NCI-H226 (cell line): ENCODE measurements at regions not wholly inside any gene's neighbourhood (a gene's known extent, or its start where the extent isn't known, plus 50 kb on each side); places are given as distances from the start of the nearest gene placed in this dataset.
"Not testable (repeated sequence)": the region's sequence is repeated elsewhere in the genome, so short reads cannot be mapped to it uniquely, and the experiment has no call there.

ENCODE experiments used
- DNase-seq: peaks from one replicate; pipeline ENCODE4 v3.0.0-alpha.2; 2015

- DNase-seq = no peak
These were observed 240.5 kb upstream of the HS3ST1 start for GRCh38 chr4:11669156-11669555.

- no peak for DNase-seq
These were observed 234.4 kb upstream of the HS3ST1 start for GRCh38 chr4:11663114-11663513.

GRCh38 chr4:11650801-11651596, 222.3 kb upstream of the HS3ST1 start:
- no peak for DNase-seq

GRCh38 chr4:11647433-11647832, 218.7 kb upstream of the HS3ST1 start:
- no peak for DNase-seq

GRCh38 chr4:11643081-11643480, 214.4 kb upstream of the HS3ST1 start:
- not testable (repeated sequence) for DNase-seq

- DNase-seq = no peak
These were observed 211.9 kb upstream of the HS3ST1 start for GRCh38 chr4:11640584-11640983.

GRCh38 chr4:11636551-11636950, 207.9 kb upstream of the HS3ST1 start:
- DNase-seq = no peak

- no peak for DNase-seq
These were observed 207.3 kb upstream of the HS3ST1 start for GRCh38 chr4:11636031-11636430.

GRCh38 chr4:11635342-11635741, 206.6 kb upstream of the HS3ST1 start:
- DNase-seq = no peak

GRCh38 chr4:11634283-11634682, 205.6 kb upstream of the HS3ST1 start:
- DNase-seq = no peak

GRCh38 chr4:11633430-11633829, 204.7 kb upstream of the HS3ST1 start:
- no peak for DNase-seq

- no peak for DNase-seq
These were observed 203.8 kb upstream of the HS3ST1 start for GRCh38 chr4:11632483-11632882.

- no peak for DNase-seq
These were observed 203.3 kb upstream of the HS3ST1 start for GRCh38 chr4:11632025-11632424.

- no peak for DNase-seq
These were observed 202.7 kb upstream of the HS3ST1 start for GRCh38 chr4:11631416-11631815.

GRCh38 chr4:11628093-11628725, 199.5 kb upstream of the HS3ST1 start:
- no peak for DNase-seq

GRCh38 chr4:11626066-11626465, 197.4 kb upstream of the HS3ST1 start:
- no peak for DNase-seq

- DNase-seq = no peak
These were observed 196.5 kb upstream of the HS3ST1 start for GRCh38 chr4:11625211-11625610.

GRCh38 chr4:11624370-11624769, 195.7 kb upstream of the HS3ST1 start:
- DNase-seq = no peak

- DNase-seq = no peak
These were observed 195.0 kb upstream of the HS3ST1 start for GRCh38 chr4:11623726-11624037.

- DNase-seq = no peak
These were observed 194.4 kb upstream of the HS3ST1 start for GRCh38 chr4:11622961-11623725.

GRCh38 chr4:11620861-11621260, 192.2 kb upstream of the HS3ST1 start:
- DNase-seq = no peak

- no peak for DNase-seq
These were observed 190.1 kb upstream of the HS3ST1 start for GRCh38 chr4:11618666-11619282.

- DNase-seq = no peak
These were observed 188.2 kb upstream of the HS3ST1 start for GRCh38 chr4:11616856-11617255.

GRCh38 chr4:11615601-11616000, 186.9 kb upstream of the HS3ST1 start:
- no peak for DNase-seq
